ENCODE measurements at regions not wholly inside any gene's neighbourhood (a gene's known extent, or its start where the extent isn't known, plus 50 kb on each side); places are given as distances from the start of the nearest gene placed in this dataset.
"Not testable (repeated sequence)": the region's sequence is repeated elsewhere in the genome, so short reads cannot be mapped to it uniquely, and the experiment has no call there.

GRCh38 chr4:42308247-42308646, 89.0 kb upstream of the SHISA3 start:
- DNase-seq (ENCODE audit: low spot score) (no peak), ATAC-seq (ENCODE audit: low read depth) (no peak)
- Histone ChIP-seq H3K36me3 (ENCODE audit: low read depth) (no peaks in the 10 kb centered on the region), H3K27me3 (ENCODE audit: insufficient read depth, poor library complexity, severe bottlenecking) (no peaks in the 10 kb centered on the region), H3K9me3 (ENCODE audit: severe bottlenecking) (no peaks in the 10 kb centered on the region), H3K4me1 (ENCODE audit: insufficient read depth, poor library complexity, severe bottlenecking) (no peaks in the 10 kb centered on the region), H3K27ac (ENCODE audit: poor library complexity, severe bottlenecking) (no peak overlapping the region), H3K4me3 (ENCODE audit: severe bottlenecking) (no peak overlapping the region)
- no peak for TF ChIP-seq CTCF (IDR thresholded peaks at IDR 0.05; ENCODE audit: poor library complexity, severe bottlenecking)

GRCh38 chr4:42309361-42310260, 87.7 kb upstream of the SHISA3 start:
- no peak overlapping the region for H3K27ac ChIP-seq (ENCODE audit: poor library complexity, severe bottlenecking)
- H3K36me3 ChIP-seq (ENCODE audit: low read depth): no peaks in the 10 kb centered on the region
- no peak for TF ChIP-seq CTCF (IDR thresholded peaks at IDR 0.05; ENCODE audit: poor library complexity, severe bottlenecking)
- no peaks in the 10 kb centered on the region for H3K4me1 ChIP-seq (ENCODE audit: insufficient read depth, poor library complexity, severe bottlenecking)
- no peak for ATAC-seq (ENCODE audit: low read depth)
- no peak for DNase-seq (ENCODE audit: low spot score)
- H3K27me3 ChIP-seq (ENCODE audit: insufficient read depth, poor library complexity, severe bottlenecking): no peaks in the 10 kb centered on the region
- no peaks in the 10 kb centered on the region for H3K9me3 ChIP-seq (ENCODE audit: severe bottlenecking)
- H3K4me3 ChIP-seq (ENCODE audit: severe bottlenecking): no peak overlapping the region

- no peak overlapping the region for H3K4me3 ChIP-seq (ENCODE audit: severe bottlenecking)
- DNase-seq (ENCODE audit: low spot score): no peak
These were observed 86.9 kb upstream of the SHISA3 start for GRCh38 chr4:42310358-42310757.

GRCh38 chr4:42310806-42311205, 86.5 kb upstream of the SHISA3 start:
- no peak overlapping the region for H3K27ac ChIP-seq (ENCODE audit: poor library complexity, severe bottlenecking)
- no peaks in the 10 kb centered on the region for H3K27me3 ChIP-seq (ENCODE audit: insufficient read depth, poor library complexity, severe bottlenecking)
- no peak for TF ChIP-seq CTCF (IDR thresholded peaks at IDR 0.05; ENCODE audit: poor library complexity, severe bottlenecking)
- DNase-seq (ENCODE audit: low spot score): no peak
- no peaks in the 10 kb centered on the region for H3K9me3 ChIP-seq (ENCODE audit: severe bottlenecking)
- no peak overlapping the region for H3K4me3 ChIP-seq (ENCODE audit: severe bottlenecking)
- H3K4me1 ChIP-seq (ENCODE audit: insufficient read depth, poor library complexity, severe bottlenecking): no peaks in the 10 kb centered on the region
- ATAC-seq (ENCODE audit: low read depth): no peak; the same call in 2 of the 3 replicates
- H3K36me3 ChIP-seq (ENCODE audit: low read depth): no peaks in the 10 kb centered on the region

More at GRCh38 chr4:42310358-42310757, 86.9 kb upstream of the SHISA3 start:
- Histone ChIP-seq H3K36me3 (ENCODE audit: low read depth) (no peaks in the 10 kb centered on the region), H3K4me1 (ENCODE audit: insufficient read depth, poor library complexity, severe bottlenecking) (no peaks in the 10 kb centered on the region), H3K9me3 (ENCODE audit: severe bottlenecking) (no peaks in the 10 kb centered on the region), H3K27ac (ENCODE audit: poor library complexity, severe bottlenecking) (no peak overlapping the region), H3K27me3 (ENCODE audit: insufficient read depth, poor library complexity, severe bottlenecking) (no peaks in the 10 kb centered on the region)
- no peak for ATAC-seq (ENCODE audit: low read depth)
- no peak for TF ChIP-seq CTCF (IDR thresholded peaks at IDR 0.05; ENCODE audit: poor library complexity, severe bottlenecking)

GRCh38 chr4:42311591-42311990, 85.7 kb upstream of the SHISA3 start:
- Histone ChIP-seq H3K4me3 (ENCODE audit: severe bottlenecking) (no peak overlapping the region), H3K4me1 (ENCODE audit: insufficient read depth, poor library complexity, severe bottlenecking) (no peaks in the 10 kb centered on the region), H3K27ac (ENCODE audit: poor library complexity, severe bottlenecking) (no peak overlapping the region), H3K36me3 (ENCODE audit: low read depth) (no peaks in the 10 kb centered on the region), H3K27me3 (ENCODE audit: insufficient read depth, poor library complexity, severe bottlenecking) (no peaks in the 10 kb centered on the region), H3K9me3 (ENCODE audit: severe bottlenecking) (no peaks in the 10 kb centered on the region)
- DNase-seq (ENCODE audit: low spot score) (no peak), ATAC-seq (ENCODE audit: low read depth) (no peak)
- no peak for TF ChIP-seq CTCF (IDR thresholded peaks at IDR 0.05; ENCODE audit: poor library complexity, severe bottlenecking)

- DNase-seq (ENCODE audit: low spot score); H3K4me3 ChIP-seq (ENCODE audit: severe bottlenecking); H3K9me3 ChIP-seq (ENCODE audit: severe bottlenecking); H3K27ac ChIP-seq (ENCODE audit: poor library complexity, severe bottlenecking); H3K36me3 ChIP-seq (ENCODE audit: low read depth); H3K27me3 ChIP-seq (ENCODE audit: insufficient read depth, poor library complexity, severe bottlenecking); ATAC-seq (ENCODE audit: low read depth); H3K4me1 ChIP-seq (ENCODE audit: insufficient read depth, poor library complexity, severe bottlenecking): not testable (repeated sequence)
These were observed 83.9 kb upstream of the SHISA3 start for GRCh38 chr4:42313420-42313819.
